Endometrium (tissue), 2 donors: ENCODE measurements at regions not wholly inside any gene's neighbourhood (a gene's known extent, or its start where the extent isn't known, plus 50 kb on each side); places are given as distances from the start of the nearest gene placed in this dataset.
"Not testable (repeated sequence)": the region's sequence is repeated elsewhere in the genome, so short reads cannot be mapped to it uniquely, and the experiment has no call there.

ENCODE experiments used
- FAIRE-seq: peaks from 2 replicates; lab custom pipeline; 2012; peaks lifted over from hg19 to GRCh38; lab: Jason Lieb, UNC
- donor health status: control.
- donor health status: control.

- FAIRE-seq = not testable (repeated sequence)
These were observed 64.5 kb downstream of the SLC30A10 start for GRCh38 chr1:219863816-219864215.

- no peak for FAIRE-seq
These were observed 66.0 kb downstream of the SLC30A10 start for GRCh38 chr1:219862366-219862765.

GRCh38 chr1:219858980-219859379 lies 69.4 kb downstream of the SLC30A10 start:
- no peak for FAIRE-seq

GRCh38 chr1:219847215-219847855 lies 81.0 kb downstream of the SLC30A10 start:
- no peak for FAIRE-seq

- FAIRE-seq = not testable (repeated sequence)
These were observed 88.8 kb downstream of the SLC30A10 start for GRCh38 chr1:219839595-219839994.

GRCh38 chr1:219837994-219838294 lies 90.4 kb downstream of the SLC30A10 start:
- no peak for FAIRE-seq

GRCh38 chr1:219837274-219837993 lies 90.9 kb downstream of the SLC30A10 start:
- FAIRE-seq = no peak

- no peak for FAIRE-seq
These were observed 93.9 kb downstream of the SLC30A10 start for GRCh38 chr1:219834314-219834917.

- no peak for FAIRE-seq
These were observed 95.0 kb downstream of the SLC30A10 start for GRCh38 chr1:219833214-219833815.

GRCh38 chr1:219826290-219826689 lies 102.1 kb downstream of the SLC30A10 start:
- no peak for FAIRE-seq

GRCh38 chr1:219825355-219825754 lies 103.0 kb downstream of the SLC30A10 start:
- FAIRE-seq = no peak

- FAIRE-seq = no peak
These were observed 104.0 kb downstream of the SLC30A10 start for GRCh38 chr1:219824338-219824737.

- FAIRE-seq = no peak
These were observed 107.8 kb downstream of the SLC30A10 start for GRCh38 chr1:219820551-219820950.

- FAIRE-seq = no peak
These were observed 110.4 kb downstream of the SLC30A10 start for GRCh38 chr1:219817914-219818313.

- no peak for FAIRE-seq
These were observed 115.1 kb downstream of the SLC30A10 start for GRCh38 chr1:219813294-219813693.

GRCh38 chr1:219812491-219813203 lies 115.7 kb downstream of the SLC30A10 start:
- peak; percentile 91 for FAIRE-seq

- no peak for FAIRE-seq
These were observed 116.3 kb downstream of the SLC30A10 start for GRCh38 chr1:219812086-219812485.

- no peak for FAIRE-seq
These were observed 117.9 kb downstream of the SLC30A10 start for GRCh38 chr1:219810451-219810850.

- no peak for FAIRE-seq
These were observed 119.6 kb downstream of the SLC30A10 start for GRCh38 chr1:219808790-219809189.

- no peak for FAIRE-seq
These were observed 121.7 kb downstream of the SLC30A10 start for GRCh38 chr1:219806642-219807041.

- no peak for FAIRE-seq
These were observed 122.3 kb downstream of the SLC30A10 start for GRCh38 chr1:219806020-219806419.

GRCh38 chr1:219805191-219805590 lies 123.2 kb downstream of the SLC30A10 start:
- FAIRE-seq = no peak
